Muscle layer of duodenum (tissue), 2 donors: ENCODE measurements at regions not wholly inside any gene's neighbourhood (a gene's known extent, or its start where the extent isn't known, plus 50 kb on each side); places are given as distances from the start of the nearest gene placed in this dataset.

Source experiments
- H3K27ac ChIP-seq: one replicate; pipeline ENCODE4 v1.7.0; 2013; ENCODE audit warnings: mild to moderate bottlenecking, low read length
- H3K27me3 ChIP-seq: one replicate; pipeline ENCODE4 v1.7.0; 2013; ENCODE audit warnings: low read depth, mild to moderate bottlenecking, control low read depth, low read length
- H3K36me3 ChIP-seq, 2 donors: one replicate each; pipeline ENCODE4 v1.7.0; 2013; ENCODE audit warnings: low read length in 2 of 2, control low read depth in 1 of 2, mild to moderate bottlenecking in 1 of 2; ENCODE audit not compliant: insufficient read depth in 2 of 2, control insufficient read depth in 1 of 2
- H3K4me1 ChIP-seq, 2 donors: one replicate each; pipeline ENCODE4 v1.7.0; 2013; ENCODE audit warnings: low read length in 2 of 2, mild to moderate bottlenecking in 2 of 2, control low read depth in 1 of 2, moderate library complexity in 1 of 2; ENCODE audit not compliant: insufficient read depth in 2 of 2, control insufficient read depth in 1 of 2
- H3K4me3 ChIP-seq, 2 donors: one replicate each; pipeline ENCODE4 v1.7.0; 2013; ENCODE audit warnings: low read length in 2 of 2, low read depth in 1 of 2, mild to moderate bottlenecking in 1 of 2
- H3K9me3 ChIP-seq, 2 donors: one replicate each; pipeline ENCODE4 v1.7.0; 2013; ENCODE audit warnings: low read length in 2 of 2, control low read depth in 1 of 2, mild to moderate bottlenecking in 1 of 2; ENCODE audit not compliant: control insufficient read depth in 1 of 2
- donor health status: healthy.

GRCh38 chr6:67593247-67593646 lies 1041.8 kb upstream of the ADGRB3 start:
- H3K27ac ChIP-seq: no peak overlapping the region
- no peaks in the 10 kb centered on the region for H3K36me3 ChIP-seq
- no peaks in the 10 kb centered on the region for H3K27me3 ChIP-seq
- H3K4me3 ChIP-seq: no peak overlapping the region
- no peaks in the 10 kb centered on the region for H3K9me3 ChIP-seq
- no peaks in the 10 kb centered on the region for H3K4me1 ChIP-seq

GRCh38 chr6:67591910-67592309 lies 1043.2 kb upstream of the ADGRB3 start:
- H3K9me3 ChIP-seq: no peaks in the 10 kb centered on the region
- H3K4me3 ChIP-seq: no peak overlapping the region
- H3K27me3 ChIP-seq: no peaks in the 10 kb centered on the region
- no peaks in the 10 kb centered on the region for H3K4me1 ChIP-seq
- H3K27ac ChIP-seq: no peak overlapping the region
- no peaks in the 10 kb centered on the region for H3K36me3 ChIP-seq

- no peak overlapping the region for H3K4me3 ChIP-seq
- no peaks in the 10 kb centered on the region for H3K27me3 ChIP-seq
- no peaks in the 10 kb centered on the region for H3K9me3 ChIP-seq
- no peaks in the 10 kb centered on the region for H3K36me3 ChIP-seq
- H3K4me1 ChIP-seq: no peaks in the 10 kb centered on the region
- H3K27ac ChIP-seq: no peak overlapping the region
These were observed 1067.2 kb upstream of the ADGRB3 start for GRCh38 chr6:67567842-67568241.

- Histone ChIP-seq H3K36me3 (no peaks in the 10 kb centered on the region), H3K4me3 (no peak overlapping the region), H3K9me3 (no peaks in the 10 kb centered on the region), H3K27ac (no peak overlapping the region), H3K27me3 (no peaks in the 10 kb centered on the region), H3K4me1 (no peaks in the 10 kb centered on the region)
These were observed 1071.4 kb upstream of the ADGRB3 start for GRCh38 chr6:67563671-67564070.

- no peak overlapping the region for H3K4me3 ChIP-seq
- H3K9me3 ChIP-seq: peaks cover 0 to 2% of the 10 kb centered on the region in 2 donors
- H3K27me3 ChIP-seq: no peaks in the 10 kb centered on the region
- no peaks in the 10 kb centered on the region for H3K4me1 ChIP-seq
- H3K36me3 ChIP-seq: no peaks in the 10 kb centered on the region
- H3K27ac ChIP-seq: no peak overlapping the region
These were observed 1075.0 kb upstream of the ADGRB3 start for GRCh38 chr6:67560068-67560467.

DNA sequence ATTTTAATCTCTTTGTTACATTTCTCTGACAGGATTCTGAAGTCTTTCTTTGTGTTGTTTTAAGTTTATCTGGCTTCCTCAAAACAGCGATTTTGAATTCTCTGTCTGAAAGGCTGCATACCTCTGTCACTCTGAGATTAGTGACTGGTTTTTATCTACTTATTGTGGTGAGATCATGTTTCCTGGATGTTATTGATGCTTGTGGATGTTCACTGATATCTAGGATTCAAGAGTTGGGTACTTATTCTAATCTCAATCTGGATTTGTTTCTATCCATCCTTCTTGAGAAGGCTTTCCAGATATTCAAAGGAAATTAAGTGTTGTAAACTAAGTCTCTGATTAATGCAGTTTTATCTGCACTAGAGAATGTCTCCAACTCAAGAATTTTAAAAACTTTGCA lies 1076.1 kb upstream of the ADGRB3 start:
- H3K9me3 ChIP-seq: peaks cover 0 to 4% of the 10 kb centered on the region in 2 donors
- no peak overlapping the region for H3K27ac ChIP-seq
- no peak overlapping the region for H3K4me3 ChIP-seq
- no peaks in the 10 kb centered on the region for H3K36me3 ChIP-seq
- H3K4me1 ChIP-seq: no peaks in the 10 kb centered on the region
- no peaks in the 10 kb centered on the region for H3K27me3 ChIP-seq

- Histone ChIP-seq H3K9me3 (peaks cover 0 to 10% of the 10 kb centered on the region in 2 donors), H3K27me3 (no peaks in the 10 kb centered on the region), H3K36me3 (no peaks in the 10 kb centered on the region), H3K27ac (no peak overlapping the region), H3K4me1 (no peaks in the 10 kb centered on the region), H3K4me3 (no peak overlapping the region)
These were observed 1090.1 kb upstream of the ADGRB3 start for GRCh38 chr6:67544851-67545452.

GRCh38 chr6:67541586-67541985 lies 1093.5 kb upstream of the ADGRB3 start:
- Histone ChIP-seq H3K36me3 (no peaks in the 10 kb centered on the region), H3K27me3 (no peaks in the 10 kb centered on the region), H3K9me3 (peaks cover 0 to 10% of the 10 kb centered on the region in 2 donors), H3K4me3 (no peak overlapping the region), H3K27ac (no peak overlapping the region), H3K4me1 (no peaks in the 10 kb centered on the region)

GRCh38 chr6:67538032-67538431 lies 1097.0 kb upstream of the ADGRB3 start:
- Histone ChIP-seq H3K36me3 (no peaks in the 10 kb centered on the region), H3K4me3 (no peak overlapping the region), H3K27ac (no peak overlapping the region), H3K27me3 (no peaks in the 10 kb centered on the region), H3K4me1 (no peaks in the 10 kb centered on the region), H3K9me3 (peaks cover 0 to 4% of the 10 kb centered on the region in 2 donors)

DNA sequence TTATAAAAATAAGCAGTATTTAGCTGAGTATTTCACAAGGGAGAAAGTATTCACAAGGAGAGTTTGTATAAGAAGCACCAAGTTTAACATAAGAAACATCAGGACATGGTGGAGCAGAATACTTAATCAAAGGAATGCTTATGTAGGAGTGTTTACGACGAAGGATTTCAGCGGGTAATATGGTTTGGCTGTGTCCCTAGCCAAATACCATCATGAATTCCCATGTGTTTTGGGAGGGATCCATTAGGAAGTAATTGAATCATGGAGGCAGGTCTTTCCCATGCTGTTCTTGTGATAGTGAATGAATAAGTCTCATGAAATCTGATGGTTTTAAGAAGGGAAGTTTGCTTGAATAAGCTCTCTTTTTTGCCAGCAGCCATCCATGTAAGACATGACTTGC lies 1099.1 kb upstream of the ADGRB3 start:
- no peaks in the 10 kb centered on the region for H3K27me3 ChIP-seq
- H3K4me3 ChIP-seq: no peak overlapping the region
- H3K27ac ChIP-seq: no peak overlapping the region
- H3K9me3 ChIP-seq: no peaks in the 10 kb centered on the region
- H3K4me1 ChIP-seq: no peaks in the 10 kb centered on the region
- no peaks in the 10 kb centered on the region for H3K36me3 ChIP-seq

DNA sequence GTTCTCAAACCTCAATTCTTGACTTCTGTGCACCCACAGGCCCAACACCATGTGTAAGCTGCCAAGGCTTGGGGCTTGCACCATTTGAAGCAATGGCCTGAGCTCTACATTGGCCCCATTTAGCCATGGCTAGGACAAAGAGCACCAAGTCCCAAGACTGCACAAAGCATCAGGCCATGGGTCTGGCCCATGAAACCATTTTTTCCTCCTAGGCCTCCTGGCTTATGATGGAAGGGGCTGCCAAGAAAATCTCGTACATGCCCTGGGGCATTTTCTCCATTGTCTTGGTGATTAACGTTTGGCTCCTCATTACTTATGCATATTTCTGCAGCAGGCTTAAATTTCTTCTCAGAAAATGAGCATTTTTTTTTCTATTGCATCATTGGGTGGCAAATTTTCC lies 1128.7 kb upstream of the ADGRB3 start:
- no peaks in the 10 kb centered on the region for H3K9me3 ChIP-seq
- H3K4me1 ChIP-seq: no peaks in the 10 kb centered on the region
- H3K36me3 ChIP-seq: no peaks in the 10 kb centered on the region
- no peaks in the 10 kb centered on the region for H3K27me3 ChIP-seq
- H3K4me3 ChIP-seq: no peak overlapping the region
- H3K27ac ChIP-seq: no peak overlapping the region

- H3K9me3 ChIP-seq: no peaks in the 10 kb centered on the region
- no peaks in the 10 kb centered on the region for H3K27me3 ChIP-seq
- H3K36me3 ChIP-seq: no peaks in the 10 kb centered on the region
- no peak overlapping the region for H3K27ac ChIP-seq
- H3K4me3 ChIP-seq: no peak overlapping the region
- H3K4me1 ChIP-seq: no peaks in the 10 kb centered on the region
These were observed 1133.3 kb upstream of the ADGRB3 start for GRCh38 chr6:67501755-67502154.
